Astrocyte of the spinal cord (primary cell): ENCODE measurements at regions not wholly inside any gene's neighbourhood (a gene's known extent, or its start where the extent isn't known, plus 50 kb on each side); places are given as distances from the start of the nearest gene placed in this dataset.

Source experiments
- DNase-seq: peaks from one replicate; pipeline ENCODE4 v3.0.0; 2011; ENCODE audit warnings: low read depth, low spot score
- H3K4me3 ChIP-seq: 2 replicates; pipeline ENCODE4 v1.5.1; 2011; ENCODE audit warnings: low read depth, mild to moderate bottlenecking, low read length, moderate library complexity
- CTCF ChIP-seq: IDR thresholded peaks from 2 replicates; pipeline ENCODE4 v1.5.1; 2012; ENCODE audit warnings: low read depth, mild to moderate bottlenecking, low read length, inconsistent platforms
- in situ Hi-C: cut with HindIII; loops from 2 replicates; pipeline ENCODE4 v1.10.0; 2017; ENCODE audit warnings: low sequenced_read_pairs

GRCh38 chr2:221289846-221290245 lies 282.3 kb downstream of the EPHA4 start:
- no peak for DNase-seq
- in situ Hi-C loops = no loop called here
- TF ChIP-seq CTCF = no peak
- no peak overlapping the region for H3K4me3 ChIP-seq

GRCh38 chr2:221293949-221294742 lies 278.0 kb downstream of the EPHA4 start:
- in situ Hi-C loops = no loop called here
- H3K4me3 ChIP-seq = no peak overlapping the region
- no peak for DNase-seq
- no peak for TF ChIP-seq CTCF

- DNase-seq = no peak
- no peak overlapping the region for H3K4me3 ChIP-seq
- no peak for TF ChIP-seq CTCF
- in situ Hi-C loops = no loop called here
Observed at GRCh38 chr2:221304916-221305315, 267.2 kb downstream of the EPHA4 start.

- DNase-seq = no peak
- in situ Hi-C loops = no loop called here
- H3K4me3 ChIP-seq = no peak overlapping the region
- no peak for TF ChIP-seq CTCF
Observed at GRCh38 chr2:221308507-221309066, 263.5 kb downstream of the EPHA4 start.

GRCh38 chr2:221309892-221310583 lies 262.1 kb downstream of the EPHA4 start:
- DNase-seq = no peak
- no peak overlapping the region for H3K4me3 ChIP-seq
- in situ Hi-C loops = no loop called here
- no peak for TF ChIP-seq CTCF

GRCh38 chr2:221310730-221311129 lies 261.4 kb downstream of the EPHA4 start:
- in situ Hi-C loops = no loop called here
- no peak for DNase-seq
- no peak overlapping the region for H3K4me3 ChIP-seq
- TF ChIP-seq CTCF = no peak
